ENCODE measurements at regions not wholly inside any gene's neighbourhood (a gene's known extent, or its start where the extent isn't known, plus 50 kb on each side); places are given as distances from the start of the nearest gene placed in this dataset.

- Histone ChIP-seq H3K9me3 (no peaks in the 10 kb centered on the region), H3K4me3 (no peak overlapping the region), H3K27me3 (no peaks in the 10 kb centered on the region), H3K27ac (no peak overlapping the region), H3K36me3 (no peaks in the 10 kb centered on the region), H3K4me1 (no peaks in the 10 kb centered on the region)
- TF ChIP-seq POLR2A (IDR thresholded peaks at IDR 0.05) (no peak), POLR2AphosphoS5 (IDR thresholded peaks at IDR 0.05; ENCODE audit: insufficient read depth in 1 of 2, low read depth in 1 of 2) (no peak)
- TF ChIP-seq, protein P1, sequence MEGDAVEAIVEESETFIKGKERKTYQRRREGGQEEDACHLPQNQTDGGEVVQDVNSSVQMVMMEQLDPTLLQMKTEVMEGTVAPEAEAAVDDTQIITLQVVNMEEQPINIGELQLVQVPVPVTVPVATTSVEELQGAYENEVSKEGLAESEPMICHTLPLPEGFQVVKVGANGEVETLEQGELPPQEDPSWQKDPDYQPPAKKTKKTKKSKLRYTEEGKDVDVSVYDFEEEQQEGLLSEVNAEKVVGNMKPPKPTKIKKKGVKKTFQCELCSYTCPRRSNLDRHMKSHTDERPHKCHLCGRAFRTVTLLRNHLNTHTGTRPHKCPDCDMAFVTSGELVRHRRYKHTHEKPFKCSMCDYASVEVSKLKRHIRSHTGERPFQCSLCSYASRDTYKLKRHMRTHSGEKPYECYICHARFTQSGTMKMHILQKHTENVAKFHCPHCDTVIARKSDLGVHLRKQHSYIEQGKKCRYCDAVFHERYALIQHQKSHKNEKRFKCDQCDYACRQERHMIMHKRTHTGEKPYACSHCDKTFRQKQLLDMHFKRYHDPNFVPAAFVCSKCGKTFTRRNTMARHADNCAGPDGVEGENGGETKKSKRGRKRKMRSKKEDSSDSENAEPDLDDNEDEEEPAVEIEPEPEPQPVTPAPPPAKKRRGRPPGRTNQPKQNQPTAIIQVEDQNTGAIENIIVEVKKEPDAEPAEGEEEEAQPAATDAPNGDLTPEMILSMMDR (IDR thresholded peaks at IDR 0.05) = no peak
- intact Hi-C loops (cut with DNase I) = no loop called here
- DNase-seq (ENCODE audit: extremely low spot score in 2 of 2) = no peak
These were observed 515.1 kb downstream of the TECRL start for GRCh38 chr4:63894161-63894560.

DNA sequence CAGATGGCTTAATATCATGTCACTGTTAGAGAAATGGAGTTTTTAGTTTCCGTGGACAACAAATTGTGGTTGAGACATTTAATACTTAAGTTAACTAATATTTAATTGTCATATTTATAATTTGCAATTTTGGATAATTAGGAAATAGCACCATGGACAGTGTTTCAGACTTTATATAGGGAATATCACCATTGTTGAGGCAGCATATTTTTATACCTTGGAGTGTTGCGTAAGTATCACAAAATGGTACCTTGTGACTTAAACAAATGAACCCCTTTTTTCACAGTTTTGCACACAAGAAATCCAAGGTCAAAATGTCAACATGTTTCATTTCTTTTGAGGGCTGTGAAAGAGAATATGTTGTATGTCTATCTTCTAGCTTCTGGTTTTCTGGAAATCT lies 539.9 kb downstream of the TECRL start:
- no peak overlapping the region for H3K4me3 ChIP-seq
- TF ChIP-seq POLR2AphosphoS5 (IDR thresholded peaks at IDR 0.05; ENCODE audit: insufficient read depth in 1 of 2, low read depth in 1 of 2) = no peak
- TF ChIP-seq, protein P1 (IDR thresholded peaks at IDR 0.05) = no peak
- TF ChIP-seq POLR2A (IDR thresholded peaks at IDR 0.05) = no peak

DNA sequence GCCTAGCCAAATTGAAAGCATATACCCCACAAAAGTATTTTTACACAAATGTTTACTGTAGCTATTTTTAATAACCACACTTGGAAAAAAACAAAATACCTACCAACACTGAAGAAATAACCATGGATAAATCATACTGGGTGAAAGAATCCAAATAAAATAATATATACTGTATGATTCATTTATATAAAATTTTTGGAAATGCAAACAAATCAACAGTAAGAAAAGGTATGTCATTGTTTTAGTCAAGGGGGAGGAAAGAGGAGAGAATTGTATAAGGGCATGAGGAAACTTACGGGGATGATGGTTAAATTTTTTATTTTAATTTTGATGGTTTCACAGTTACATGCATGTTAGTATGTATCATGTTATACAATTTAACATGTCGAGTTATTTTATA lies 557.8 kb downstream of the TECRL start:
- H3K9me3 ChIP-seq = no peaks in the 10 kb centered on the region
- intact Hi-C loops (cut with DNase I) = no loop called here
- H3K27me3 ChIP-seq = no peaks in the 10 kb centered on the region
- no peak for DNase-seq (ENCODE audit: extremely low spot score in 2 of 2)
- H3K4me3 ChIP-seq = no peak overlapping the region
- H3K4me1 ChIP-seq = no peaks in the 10 kb centered on the region
- no peaks in the 10 kb centered on the region for H3K36me3 ChIP-seq
- TF ChIP-seq POLR2A (IDR thresholded peaks at IDR 0.05) = no peak
- TF ChIP-seq, protein P1 (IDR thresholded peaks at IDR 0.05) = no peak
- TF ChIP-seq POLR2AphosphoS5 (IDR thresholded peaks at IDR 0.05; ENCODE audit: insufficient read depth in 1 of 2, low read depth in 1 of 2) = no peak
- H3K27ac ChIP-seq = no peak overlapping the region

More for the DNA sequence above, 539.9 kb downstream of the TECRL start:
- H3K27ac ChIP-seq = no peak overlapping the region
- intact Hi-C loops (cut with DNase I) = no loop called here
- H3K9me3 ChIP-seq = no peaks in the 10 kb centered on the region
- H3K4me1 ChIP-seq = no peaks in the 10 kb centered on the region
- no peak for DNase-seq (ENCODE audit: extremely low spot score in 2 of 2)
- no peaks in the 10 kb centered on the region for H3K36me3 ChIP-seq
- no peaks in the 10 kb centered on the region for H3K27me3 ChIP-seq

GRCh38 chr4:63841266-63841665 lies 568.0 kb downstream of the TECRL start:
- DNase-seq (ENCODE audit: extremely low spot score in 2 of 2) = no peak
- intact Hi-C loops (cut with DNase I) = no loop called here
- TF ChIP-seq POLR2A (IDR thresholded peaks at IDR 0.05) (no peak), POLR2AphosphoS5 (IDR thresholded peaks at IDR 0.05; ENCODE audit: insufficient read depth in 1 of 2, low read depth in 1 of 2) (no peak)
- TF ChIP-seq, protein P1 (IDR thresholded peaks at IDR 0.05) = no peak
- Histone ChIP-seq H3K9me3 (no peaks in the 10 kb centered on the region), H3K4me1 (no peaks in the 10 kb centered on the region), H3K27me3 (no peaks in the 10 kb centered on the region), H3K4me3 (no peak overlapping the region), H3K27ac (no peak overlapping the region), H3K36me3 (no peaks in the 10 kb centered on the region)

GRCh38 chr4:63831590-63832155 lies 577.6 kb downstream of the TECRL start:
- no peak overlapping the region for H3K4me3 ChIP-seq
- intact Hi-C loops (cut with DNase I) = no loop called here
- no peak for DNase-seq (ENCODE audit: extremely low spot score in 2 of 2)
- H3K27me3 ChIP-seq = no peaks in the 10 kb centered on the region
- H3K36me3 ChIP-seq = no peaks in the 10 kb centered on the region
- no peaks in the 10 kb centered on the region for H3K9me3 ChIP-seq
- TF ChIP-seq POLR2AphosphoS5 (IDR thresholded peaks at IDR 0.05; ENCODE audit: insufficient read depth in 1 of 2, low read depth in 1 of 2) (no peak), POLR2A (IDR thresholded peaks at IDR 0.05) (no peak)
- TF ChIP-seq, protein P1 (IDR thresholded peaks at IDR 0.05) = no peak
- no peak overlapping the region for H3K27ac ChIP-seq
- no peaks in the 10 kb centered on the region for H3K4me1 ChIP-seq
